ENCODE measurements at regions not wholly inside any gene's neighbourhood (a gene's known extent, or its start where the extent isn't known, plus 50 kb on each side); places are given as distances from the start of the nearest gene placed in this dataset.

- FAIRE-seq (no peak), DNase-seq (ENCODE audit: insufficient read length, low spot score) (no peak)
Observed at GRCh38 chr13:33766329-33767123, 51.4 kb upstream of the RFC3 start.

GRCh38 chr13:33767140-33767539 lies 50.8 kb upstream of the RFC3 start:
- no peak for DNase-seq (ENCODE audit: insufficient read length, low spot score)
- no peak for FAIRE-seq
